ENCODE measurements at regions not wholly inside any gene's neighbourhood (a gene's known extent, or its start where the extent isn't known, plus 50 kb on each side); places are given as distances from the start of the nearest gene placed in this dataset.

GRCh38 chr1:213519098-213519497 is 468.1 kb downstream of the RPS6KC1 start:
- TF ChIP-seq CTCF (IDR thresholded peaks at IDR 0.05) (no peak), EZH2 (IDR thresholded peaks at IDR 0.05; ENCODE audit: borderline replicate concordance, insufficient read depth, low read depth, low read length, poor library complexity, severe bottlenecking) (no peak)

Data from B cell (primary cell).